ENCODE measurements at regions not wholly inside any gene's neighbourhood (a gene's known extent, or its start where the extent isn't known, plus 50 kb on each side); places are given as distances from the start of the nearest gene placed in this dataset.

GRCh38 chr13:90447034-90447733 is 900.3 kb upstream of the MIR17HG start:
- Histone ChIP-seq H3K79me1 (ENCODE audit: low read length) (peaks cover 18% of the 10 kb centered on the region), H3K36me3 (ENCODE audit: control insufficient read depth in 1 of 2, insufficient read depth in 2 of 2, low read length in 2 of 2) (no peaks in the 10 kb centered on the region), H3K18ac (ENCODE audit: low read length) (no peak overlapping the region), H4K12ac (ENCODE audit: low read depth, low read length) (no peak overlapping the region), H3K23ac (ENCODE audit: low read length) (no peak overlapping the region), H3K4me1 (ENCODE audit: control insufficient read depth in 1 of 2, insufficient read depth in 2 of 2, low read length in 2 of 2) (peaks cover 5 to 6% of the 10 kb centered on the region in 2 experiments), H3K27me3 (ENCODE audit: insufficient read depth, low read length) (no peaks in the 10 kb centered on the region), H2BK12ac (ENCODE audit: low read length) (peak overlapping the region; percentile 61), H3K27ac (ENCODE audit: low read depth, low read length) (no peak overlapping the region), H3K79me2 (ENCODE audit: control insufficient read depth, insufficient read depth, low read length, poor library complexity) (no peaks in the 10 kb centered on the region), H3K4me2 (ENCODE audit: low read length) (no peak overlapping the region), H3K9ac (ENCODE audit: low read length) (no peak overlapping the region), H3K9me3 (ENCODE audit: insufficient read depth, low read depth, low read length) (no peaks in the 10 kb centered on the region), H2BK120ac (ENCODE audit: insufficient read depth, low read length, poor library complexity) (peak overlapping the region; percentile 4), H3K4me3 (ENCODE audit: low read depth, low read length) (no peak overlapping the region), H3K14ac (ENCODE audit: low read length) (peak overlapping the region; percentile 5), H4K91ac (ENCODE audit: low read depth, low read length) (peak overlapping the region; percentile 53), H2AK5ac (ENCODE audit: low read length) (peak overlapping the region; percentile 9), H2BK5ac (ENCODE audit: low read depth, low read length, poor library complexity) (peak overlapping the region; percentile 7), H4K8ac (ENCODE audit: low read depth, low read length) (no peak overlapping the region), H2AFZ (ENCODE audit: insufficient read depth, low read length, poor library complexity) (no peak overlapping the region), H3K4ac (ENCODE audit: low read depth, low read length) (no peak overlapping the region)
- WGBS (ENCODE audit: extremely low coverage, insufficient coverage, insufficient read length): no CpG with 5 or more reads among the region's 2 CpGs
- no peak for DNase-seq

- no peaks in the 10 kb centered on the region for H3K9me3 ChIP-seq (ENCODE audit: insufficient read depth, low read depth, low read length)
- no peak overlapping the region for H2BK5ac ChIP-seq (ENCODE audit: low read depth, low read length, poor library complexity)
- peaks cover 18% of the 10 kb centered on the region for H3K79me1 ChIP-seq (ENCODE audit: low read length)
- no peak overlapping the region for H2AK5ac ChIP-seq (ENCODE audit: low read length)
- no peaks in the 10 kb centered on the region for H3K79me2 ChIP-seq (ENCODE audit: control insufficient read depth, insufficient read depth, low read length, poor library complexity)
- H3K9ac ChIP-seq (ENCODE audit: low read length): no peak overlapping the region
- no peak overlapping the region for H4K91ac ChIP-seq (ENCODE audit: low read depth, low read length)
- no peak overlapping the region for H4K8ac ChIP-seq (ENCODE audit: low read depth, low read length)
- H3K4me1 ChIP-seq (ENCODE audit: control insufficient read depth in 1 of 2, insufficient read depth in 2 of 2, low read length in 2 of 2): peaks cover 5 to 6% of the 10 kb centered on the region in 2 experiments
- no peak overlapping the region for H4K12ac ChIP-seq (ENCODE audit: low read depth, low read length)
- H2BK12ac ChIP-seq (ENCODE audit: low read length): no peak overlapping the region
- no peak overlapping the region for H3K4me2 ChIP-seq (ENCODE audit: low read length)
- H3K23ac ChIP-seq (ENCODE audit: low read length): no peak overlapping the region
- no peaks in the 10 kb centered on the region for H3K27me3 ChIP-seq (ENCODE audit: insufficient read depth, low read length)
- DNase-seq: peak in 1 of 2 donors; percentile 54
- no peak overlapping the region for H3K4ac ChIP-seq (ENCODE audit: low read depth, low read length)
- H2BK120ac ChIP-seq (ENCODE audit: insufficient read depth, low read length, poor library complexity): no peak overlapping the region
- H3K18ac ChIP-seq (ENCODE audit: low read length): no peak overlapping the region
- no peaks in the 10 kb centered on the region for H3K36me3 ChIP-seq (ENCODE audit: control insufficient read depth in 1 of 2, insufficient read depth in 2 of 2, low read length in 2 of 2)
- H3K27ac ChIP-seq (ENCODE audit: low read depth, low read length): no peak overlapping the region
- no peak overlapping the region for H2AFZ ChIP-seq (ENCODE audit: insufficient read depth, low read length, poor library complexity)
- no peak overlapping the region for H3K14ac ChIP-seq (ENCODE audit: low read length)
- no peak overlapping the region for H3K4me3 ChIP-seq (ENCODE audit: low read depth, low read length)
Measured at GRCh38 chr13:90447734-90448101, 899.8 kb upstream of the MIR17HG start.

- Histone ChIP-seq H3K79me1 (ENCODE audit: low read length) (peaks cover 18% of the 10 kb centered on the region), H3K27ac (ENCODE audit: low read depth, low read length) (no peak overlapping the region), H2BK120ac (ENCODE audit: insufficient read depth, low read length, poor library complexity) (no peak overlapping the region), H2BK5ac (ENCODE audit: low read depth, low read length, poor library complexity) (no peak overlapping the region), H3K14ac (ENCODE audit: low read length) (no peak overlapping the region), H4K12ac (ENCODE audit: low read depth, low read length) (no peak overlapping the region), H3K36me3 (ENCODE audit: control insufficient read depth in 1 of 2, insufficient read depth in 2 of 2, low read length in 2 of 2) (no peaks in the 10 kb centered on the region), H3K18ac (ENCODE audit: low read length) (no peak overlapping the region), H3K9ac (ENCODE audit: low read length) (no peak overlapping the region), H4K8ac (ENCODE audit: low read depth, low read length) (no peak overlapping the region), H2AFZ (ENCODE audit: insufficient read depth, low read length, poor library complexity) (no peak overlapping the region), H3K4me1 (ENCODE audit: control insufficient read depth in 1 of 2, insufficient read depth in 2 of 2, low read length in 2 of 2) (peaks cover 5 to 6% of the 10 kb centered on the region in 2 experiments), H3K79me2 (ENCODE audit: control insufficient read depth, insufficient read depth, low read length, poor library complexity) (no peaks in the 10 kb centered on the region), H3K4me3 (ENCODE audit: low read depth, low read length) (no peak overlapping the region), H2AK5ac (ENCODE audit: low read length) (no peak overlapping the region), H4K91ac (ENCODE audit: low read depth, low read length) (no peak overlapping the region), H3K27me3 (ENCODE audit: insufficient read depth, low read length) (no peaks in the 10 kb centered on the region), H3K9me3 (ENCODE audit: insufficient read depth, low read depth, low read length) (no peaks in the 10 kb centered on the region), H2BK12ac (ENCODE audit: low read length) (no peak overlapping the region), H3K23ac (ENCODE audit: low read length) (no peak overlapping the region), H3K4me2 (ENCODE audit: low read length) (no peak overlapping the region), H3K4ac (ENCODE audit: low read depth, low read length) (no peak overlapping the region)
- no CpG with 5 or more reads among the region's 2 CpGs for WGBS (ENCODE audit: extremely low coverage, insufficient coverage, insufficient read length)
- DNase-seq: peak in 1 of 2 donors; percentile 48
Measured at GRCh38 chr13:90448466-90449037, 898.9 kb upstream of the MIR17HG start.

GRCh38 chr13:90453342-90453741 is 894.1 kb upstream of the MIR17HG start:
- no peak overlapping the region for H4K12ac ChIP-seq (ENCODE audit: low read depth, low read length)
- H3K27me3 ChIP-seq (ENCODE audit: insufficient read depth, low read length): no peaks in the 10 kb centered on the region
- H3K4me2 ChIP-seq (ENCODE audit: low read length): no peak overlapping the region
- H3K79me1 ChIP-seq (ENCODE audit: low read length): peaks cover 3% of the 10 kb centered on the region
- H2BK120ac ChIP-seq (ENCODE audit: insufficient read depth, low read length, poor library complexity): no peak overlapping the region
- H3K4me1 ChIP-seq (ENCODE audit: control insufficient read depth in 1 of 2, insufficient read depth in 2 of 2, low read length in 2 of 2): no peaks in the 10 kb centered on the region
- no CpG with 5 or more reads among the region's 3 CpGs for WGBS (ENCODE audit: extremely low coverage, insufficient coverage, insufficient read length)
- DNase-seq: no peak
- no peak overlapping the region for H3K4ac ChIP-seq (ENCODE audit: low read depth, low read length)
- no peak overlapping the region for H4K8ac ChIP-seq (ENCODE audit: low read depth, low read length)
- no peak overlapping the region for H3K14ac ChIP-seq (ENCODE audit: low read length)
- no peak overlapping the region for H2BK5ac ChIP-seq (ENCODE audit: low read depth, low read length, poor library complexity)
- H4K91ac ChIP-seq (ENCODE audit: low read depth, low read length): no peak overlapping the region
- no peak overlapping the region for H2AK5ac ChIP-seq (ENCODE audit: low read length)
- H2BK12ac ChIP-seq (ENCODE audit: low read length): no peak overlapping the region
- no peaks in the 10 kb centered on the region for H3K9me3 ChIP-seq (ENCODE audit: insufficient read depth, low read depth, low read length)
- H2AFZ ChIP-seq (ENCODE audit: insufficient read depth, low read length, poor library complexity): no peak overlapping the region
- no peak overlapping the region for H3K4me3 ChIP-seq (ENCODE audit: low read depth, low read length)
- H3K79me2 ChIP-seq (ENCODE audit: control insufficient read depth, insufficient read depth, low read length, poor library complexity): no peaks in the 10 kb centered on the region
- H3K27ac ChIP-seq (ENCODE audit: low read depth, low read length): no peak overlapping the region
- no peak overlapping the region for H3K23ac ChIP-seq (ENCODE audit: low read length)
- H3K9ac ChIP-seq (ENCODE audit: low read length): no peak overlapping the region
- H3K18ac ChIP-seq (ENCODE audit: low read length): no peak overlapping the region
- no peaks in the 10 kb centered on the region for H3K36me3 ChIP-seq (ENCODE audit: control insufficient read depth in 1 of 2, insufficient read depth in 2 of 2, low read length in 2 of 2)

Data from trophoblast cell (in vitro differentiated cells and primary cell).